ENCODE measurements at regions not wholly inside any gene's neighbourhood (a gene's known extent, or its start where the extent isn't known, plus 50 kb on each side); places are given as distances from the start of the nearest gene placed in this dataset.

DNA sequence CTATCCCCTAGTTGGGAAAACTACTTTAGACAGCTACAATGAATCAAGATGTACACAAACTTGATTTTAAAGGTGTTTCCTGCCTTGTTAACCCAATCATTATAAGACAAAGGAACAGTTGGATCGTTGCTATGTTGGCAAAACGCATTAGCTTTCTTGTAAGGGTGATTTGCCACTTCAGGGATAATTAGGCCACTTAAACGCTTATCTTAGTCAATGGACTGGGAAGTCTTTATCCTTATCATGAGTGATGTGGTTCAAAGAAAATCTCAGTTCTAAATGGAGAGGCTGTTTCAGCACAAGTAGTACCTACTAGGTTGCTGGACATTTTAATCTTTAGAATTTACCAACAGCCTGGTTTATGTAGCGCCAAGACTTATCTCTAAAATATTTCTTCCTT, 406.1 kb upstream of the MEX3C start:
- no peaks in the 10 kb centered on the region for H3K4me1 ChIP-seq (ENCODE audit: control insufficient read depth in 1 of 2, low read depth in 2 of 2)
- TF ChIP-seq, protein P1, sequence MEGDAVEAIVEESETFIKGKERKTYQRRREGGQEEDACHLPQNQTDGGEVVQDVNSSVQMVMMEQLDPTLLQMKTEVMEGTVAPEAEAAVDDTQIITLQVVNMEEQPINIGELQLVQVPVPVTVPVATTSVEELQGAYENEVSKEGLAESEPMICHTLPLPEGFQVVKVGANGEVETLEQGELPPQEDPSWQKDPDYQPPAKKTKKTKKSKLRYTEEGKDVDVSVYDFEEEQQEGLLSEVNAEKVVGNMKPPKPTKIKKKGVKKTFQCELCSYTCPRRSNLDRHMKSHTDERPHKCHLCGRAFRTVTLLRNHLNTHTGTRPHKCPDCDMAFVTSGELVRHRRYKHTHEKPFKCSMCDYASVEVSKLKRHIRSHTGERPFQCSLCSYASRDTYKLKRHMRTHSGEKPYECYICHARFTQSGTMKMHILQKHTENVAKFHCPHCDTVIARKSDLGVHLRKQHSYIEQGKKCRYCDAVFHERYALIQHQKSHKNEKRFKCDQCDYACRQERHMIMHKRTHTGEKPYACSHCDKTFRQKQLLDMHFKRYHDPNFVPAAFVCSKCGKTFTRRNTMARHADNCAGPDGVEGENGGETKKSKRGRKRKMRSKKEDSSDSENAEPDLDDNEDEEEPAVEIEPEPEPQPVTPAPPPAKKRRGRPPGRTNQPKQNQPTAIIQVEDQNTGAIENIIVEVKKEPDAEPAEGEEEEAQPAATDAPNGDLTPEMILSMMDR (IDR thresholded peaks at IDR 0.05): no peak
- no peak overlapping the region for H3K4me3 ChIP-seq
- H3K9me3 ChIP-seq: no peaks in the 10 kb centered on the region
- no peaks in the 10 kb centered on the region for H3K27me3 ChIP-seq (replicated peaks; ENCODE audit: insufficient read depth)
- ATAC-seq (ENCODE audit: insufficient number of reproducible peaks, low FRiP score, low read depth): no peak
- H3K36me3 ChIP-seq: no peaks in the 10 kb centered on the region
- no peak for DNase-seq (ENCODE audit: low spot score)
- no peak overlapping the region for H3K27ac ChIP-seq

- no peaks in the 10 kb centered on the region for H3K4me1 ChIP-seq (ENCODE audit: control insufficient read depth in 1 of 2, low read depth in 2 of 2)
- ATAC-seq (ENCODE audit: insufficient number of reproducible peaks, low FRiP score, low read depth) (no peak), DNase-seq (ENCODE audit: low spot score) (no peak)
- no peak overlapping the region for H3K27ac ChIP-seq
- no peaks in the 10 kb centered on the region for H3K36me3 ChIP-seq
- H3K9me3 ChIP-seq: no peaks in the 10 kb centered on the region
- TF ChIP-seq, protein P1 (IDR thresholded peaks at IDR 0.05): no peak
- no peak overlapping the region for H3K4me3 ChIP-seq
- no peaks in the 10 kb centered on the region for H3K27me3 ChIP-seq (replicated peaks; ENCODE audit: insufficient read depth)
Measured at GRCh38 chr18:51610481-51610880, 413.0 kb upstream of the MEX3C start.

GRCh38 chr18:51611326-51611725, 413.8 kb upstream of the MEX3C start:
- Histone ChIP-seq H3K4me3 (no peak overlapping the region), H3K4me1 (ENCODE audit: control insufficient read depth in 1 of 2, low read depth in 2 of 2) (no peaks in the 10 kb centered on the region), H3K9me3 (no peaks in the 10 kb centered on the region), H3K36me3 (no peaks in the 10 kb centered on the region), H3K27ac (no peak overlapping the region), H3K27me3 (replicated peaks; ENCODE audit: insufficient read depth) (no peaks in the 10 kb centered on the region)
- ATAC-seq (ENCODE audit: insufficient number of reproducible peaks, low FRiP score, low read depth) (no peak), DNase-seq (ENCODE audit: low spot score) (no peak)
- TF ChIP-seq, protein P1 (IDR thresholded peaks at IDR 0.05): no peak

- H3K9me3 ChIP-seq: no peaks in the 10 kb centered on the region
- no peak for DNase-seq (ENCODE audit: low spot score)
- TF ChIP-seq, protein P1 (IDR thresholded peaks at IDR 0.05): no peak
- no peak overlapping the region for H3K27ac ChIP-seq
- ATAC-seq (ENCODE audit: insufficient number of reproducible peaks, low FRiP score, low read depth): no peak
- H3K27me3 ChIP-seq (replicated peaks; ENCODE audit: insufficient read depth): no peaks in the 10 kb centered on the region
- H3K4me1 ChIP-seq (ENCODE audit: control insufficient read depth in 1 of 2, low read depth in 2 of 2): no peaks in the 10 kb centered on the region
- H3K4me3 ChIP-seq: no peak overlapping the region
- no peaks in the 10 kb centered on the region for H3K36me3 ChIP-seq
Measured at GRCh38 chr18:51614033-51614432, 416.6 kb upstream of the MEX3C start.

- TF ChIP-seq, protein P1 (IDR thresholded peaks at IDR 0.05): no peak
- DNase-seq (ENCODE audit: low spot score): no peak
- no peak overlapping the region for H3K4me3 ChIP-seq
Measured at GRCh38 chr18:51614967-51615571, 417.6 kb upstream of the MEX3C start.

More at GRCh38 chr18:51614967-51615571, 417.6 kb upstream of the MEX3C start:
- ATAC-seq (ENCODE audit: insufficient number of reproducible peaks, low FRiP score, low read depth): no peak
- no peaks in the 10 kb centered on the region for H3K9me3 ChIP-seq
- no peaks in the 10 kb centered on the region for H3K4me1 ChIP-seq (ENCODE audit: control insufficient read depth in 1 of 2, low read depth in 2 of 2)
- H3K27me3 ChIP-seq (replicated peaks; ENCODE audit: insufficient read depth): no peaks in the 10 kb centered on the region
- no peak overlapping the region for H3K27ac ChIP-seq
- H3K36me3 ChIP-seq: no peaks in the 10 kb centered on the region

All from thoracic aorta (tissue), 2 donors.